ENCODE measurements at regions not wholly inside any gene's neighbourhood (a gene's known extent, or its start where the extent isn't known, plus 50 kb on each side); places are given as distances from the start of the nearest gene placed in this dataset.

DNA sequence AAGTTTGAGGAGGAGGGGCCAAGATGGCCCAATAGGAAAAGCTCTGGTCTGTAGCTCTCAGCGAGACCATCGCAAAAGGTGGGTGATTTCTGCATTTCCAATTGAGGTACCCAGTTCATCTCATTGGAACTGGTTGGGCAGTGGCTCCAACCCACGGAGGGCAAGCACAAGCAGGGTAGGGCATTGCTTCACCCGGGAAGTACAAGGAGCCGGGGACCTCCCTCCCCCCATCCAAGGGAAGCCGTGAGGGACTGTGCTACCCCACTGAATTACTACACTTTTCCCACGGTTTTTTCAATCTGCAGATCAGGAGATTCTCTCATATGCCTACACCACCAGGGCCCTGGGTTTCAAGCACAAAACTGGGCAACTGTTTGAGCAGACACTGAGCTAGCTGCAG lies 58.0 kb upstream of the EFCAB3 start:
- Histone ChIP-seq H3K27ac (no peak overlapping the region), H3K4me3 (no peak overlapping the region), H3K4me1 (no peaks in the 10 kb centered on the region), H3K36me3 (no peaks in the 10 kb centered on the region), H3K9me3 (no peaks in the 10 kb centered on the region), H3K27me3 (peaks cover 18% of the 10 kb centered on the region)
- no peak for ATAC-seq
- no peak for TF ChIP-seq POLR2A (IDR thresholded peaks at IDR 0.05)
- TF ChIP-seq, protein P1, sequence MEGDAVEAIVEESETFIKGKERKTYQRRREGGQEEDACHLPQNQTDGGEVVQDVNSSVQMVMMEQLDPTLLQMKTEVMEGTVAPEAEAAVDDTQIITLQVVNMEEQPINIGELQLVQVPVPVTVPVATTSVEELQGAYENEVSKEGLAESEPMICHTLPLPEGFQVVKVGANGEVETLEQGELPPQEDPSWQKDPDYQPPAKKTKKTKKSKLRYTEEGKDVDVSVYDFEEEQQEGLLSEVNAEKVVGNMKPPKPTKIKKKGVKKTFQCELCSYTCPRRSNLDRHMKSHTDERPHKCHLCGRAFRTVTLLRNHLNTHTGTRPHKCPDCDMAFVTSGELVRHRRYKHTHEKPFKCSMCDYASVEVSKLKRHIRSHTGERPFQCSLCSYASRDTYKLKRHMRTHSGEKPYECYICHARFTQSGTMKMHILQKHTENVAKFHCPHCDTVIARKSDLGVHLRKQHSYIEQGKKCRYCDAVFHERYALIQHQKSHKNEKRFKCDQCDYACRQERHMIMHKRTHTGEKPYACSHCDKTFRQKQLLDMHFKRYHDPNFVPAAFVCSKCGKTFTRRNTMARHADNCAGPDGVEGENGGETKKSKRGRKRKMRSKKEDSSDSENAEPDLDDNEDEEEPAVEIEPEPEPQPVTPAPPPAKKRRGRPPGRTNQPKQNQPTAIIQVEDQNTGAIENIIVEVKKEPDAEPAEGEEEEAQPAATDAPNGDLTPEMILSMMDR (IDR thresholded peaks at IDR 0.05), result no peak
- no peak for TF ChIP-seq EP300 (IDR thresholded peaks at IDR 0.05)
- no peak for TF ChIP-seq POLR2AphosphoS5 (IDR thresholded peaks at IDR 0.05)
- WGBS, 2 donors (ENCODE audit: low coverage in 1 of 2), result 75 to 100% methylated on average over 2 of the region's 7 CpGs

GRCh38 chr17:62321451-62321850 lies 58.9 kb upstream of the EFCAB3 start:
- no peak overlapping the region for H3K4me3 ChIP-seq
- no peak for ATAC-seq
- no peak overlapping the region for H3K27ac ChIP-seq
- 38 to 56% methylated on average over 1 of the region's 1 CpG for WGBS, 2 donors (ENCODE audit: low coverage in 1 of 2)
- no peaks in the 10 kb centered on the region for H3K9me3 ChIP-seq
- H3K27me3 ChIP-seq, result peaks cover 18% of the 10 kb centered on the region
- H3K4me1 ChIP-seq, result no peaks in the 10 kb centered on the region
- TF ChIP-seq POLR2A (IDR thresholded peaks at IDR 0.05), result no peak
- TF ChIP-seq, protein P1 (IDR thresholded peaks at IDR 0.05), result no peak
- no peaks in the 10 kb centered on the region for H3K36me3 ChIP-seq

DNA sequence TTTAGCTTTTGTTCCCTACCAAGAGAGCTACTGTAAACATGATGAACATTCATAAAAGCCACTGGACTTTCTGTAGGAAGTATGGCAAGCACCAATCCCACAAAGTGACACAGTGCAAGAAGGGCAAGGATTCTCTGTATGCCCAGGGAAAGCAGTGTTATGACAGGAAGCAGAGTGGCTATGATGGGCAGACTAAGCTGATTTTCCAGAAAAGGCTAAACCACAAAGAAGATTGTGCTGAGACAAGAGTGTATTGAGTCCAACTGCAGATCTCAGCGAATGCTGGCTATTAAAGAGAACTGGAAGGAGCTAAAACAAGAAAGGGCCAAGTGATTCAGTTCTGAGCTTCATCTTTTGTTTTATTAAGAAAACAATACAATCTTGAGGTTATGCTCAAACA lies 60.5 kb upstream of the EFCAB3 start:
- TF ChIP-seq, protein P1 (IDR thresholded peaks at IDR 0.05), result no peak
- TF ChIP-seq POLR2A (IDR thresholded peaks at IDR 0.05) (no peak), POLR2AphosphoS5 (IDR thresholded peaks at IDR 0.05) (no peak), EP300 (IDR thresholded peaks at IDR 0.05) (no peak)
- H3K4me1 ChIP-seq, result no peaks in the 10 kb centered on the region
- H3K9me3 ChIP-seq, result no peaks in the 10 kb centered on the region
- no peak overlapping the region for H3K27ac ChIP-seq
- H3K27me3 ChIP-seq, result peaks cover 18% of the 10 kb centered on the region
- H3K4me3 ChIP-seq, result no peak overlapping the region
- no peak for ATAC-seq
- 58 to 80% methylated on average over 1 of the region's 1 CpG for WGBS, 2 donors (ENCODE audit: low coverage in 1 of 2)
- no peaks in the 10 kb centered on the region for H3K36me3 ChIP-seq

- no peak for TF ChIP-seq POLR2AphosphoS5 (IDR thresholded peaks at IDR 0.05)
- no peak for TF ChIP-seq POLR2A (IDR thresholded peaks at IDR 0.05)
- no peak for TF ChIP-seq EP300 (IDR thresholded peaks at IDR 0.05)
- TF ChIP-seq, protein P1 (IDR thresholded peaks at IDR 0.05), result no peak
- no peak for ATAC-seq
- H3K27me3 ChIP-seq, result no peaks in the 10 kb centered on the region
- H3K4me1 ChIP-seq, result no peaks in the 10 kb centered on the region
- H3K36me3 ChIP-seq, result no peaks in the 10 kb centered on the region
- no peak overlapping the region for H3K27ac ChIP-seq
- H3K9me3 ChIP-seq, result no peaks in the 10 kb centered on the region
- H3K4me3 ChIP-seq, result no peak overlapping the region
Measured at GRCh38 chr17:62309396-62309795, 71.0 kb upstream of the EFCAB3 start.

DNA sequence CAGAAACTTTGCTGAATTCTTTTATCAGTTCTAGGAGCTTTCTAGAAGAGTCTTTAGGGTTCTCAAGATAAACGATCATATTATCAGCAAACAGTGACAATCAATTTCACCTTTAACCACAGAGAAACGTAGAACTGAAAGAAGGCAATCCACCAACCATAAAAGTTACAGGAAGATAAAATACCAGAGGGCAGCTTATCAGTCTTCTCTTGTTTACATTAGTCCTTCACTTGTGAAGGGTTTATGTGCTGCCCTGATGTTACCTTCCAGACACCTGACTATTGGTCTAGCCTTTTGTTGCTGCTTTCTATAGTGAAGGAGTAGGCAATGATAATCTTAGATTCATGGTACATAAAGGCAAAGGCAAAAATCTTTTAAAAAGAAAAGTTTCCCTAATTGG lies 73.2 kb upstream of the EFCAB3 start:
- Histone ChIP-seq H3K27ac (no peak overlapping the region), H3K36me3 (no peaks in the 10 kb centered on the region), H3K4me3 (no peak overlapping the region), H3K9me3 (no peaks in the 10 kb centered on the region), H3K4me1 (no peaks in the 10 kb centered on the region), H3K27me3 (no peaks in the 10 kb centered on the region)
- 0 to 11% methylated on average over 2 of the region's 2 CpGs for WGBS, 2 donors (ENCODE audit: low coverage in 1 of 2)
- TF ChIP-seq POLR2AphosphoS5 (IDR thresholded peaks at IDR 0.05) (no peak), POLR2A (IDR thresholded peaks at IDR 0.05) (no peak), EP300 (IDR thresholded peaks at IDR 0.05) (no peak)
- TF ChIP-seq, protein P1 (IDR thresholded peaks at IDR 0.05), result no peak
- ATAC-seq, result no peak

All from gastroesophageal sphincter (tissue), 4 donors.